GM23338 (cell line): ENCODE measurements at regions not wholly inside any gene's neighbourhood (a gene's known extent, or its start where the extent isn't known, plus 50 kb on each side); places are given as distances from the start of the nearest gene placed in this dataset.

Experiments used
- ATAC-seq: fragments of 200-7000 bp; cut with Tn5 transposase; 3 replicates; pipeline ENCODE4 v1.9.1; 2020
- DNase-seq: peaks from one replicate; pipeline ENCODE4 v3.0.0-alpha.2; 2015; ENCODE audit warnings: low spot score
- H2AFZ ChIP-seq: fragments of 200-600 bp; sonication (generic); 2 replicates; pipeline ENCODE4 v1.8.0; 2016; ENCODE audit warnings: antibody characterized with exemption, mild to moderate bottlenecking, moderate library complexity
- H3F3A ChIP-seq: fragments of 200-600 bp; sonication (generic); replicated peaks from 2 replicates; pipeline ENCODE4 v1.8.0; 2017; ENCODE audit warnings: antibody characterized with exemption, mixed run types, low read depth
- H3K27ac ChIP-seq: fragments of 200-600 bp; sonication (generic); 2 replicates; pipeline ENCODE4 v1.6.1; 2016; ENCODE audit warnings: low read depth
- H3K27me3 ChIP-seq: fragments of 200-600 bp; sonication (generic); 2 replicates; pipeline ENCODE4 v1.8.0; 2016; ENCODE audit warnings: mild to moderate bottlenecking, mixed run types, moderate library complexity; ENCODE audit not compliant: insufficient read depth
- H3K36me3 ChIP-seq: fragments of 200-600 bp; sonication (generic); 2 replicates; pipeline ENCODE4 v1.8.0; 2016; ENCODE audit warnings: mild to moderate bottlenecking; ENCODE audit not compliant: insufficient read depth
- H3K4me1 ChIP-seq: fragments of 200-600 bp; sonication (generic); 2 replicates; pipeline ENCODE4 v1.8.0; 2016; ENCODE audit warnings: mild to moderate bottlenecking, moderate library complexity; ENCODE audit not compliant: insufficient read depth
- H3K4me2 ChIP-seq: fragments of 200-600 bp; sonication (generic); 2 replicates; pipeline ENCODE4 v1.7.1; 2017; ENCODE audit warnings: mixed run types
- H3K4me3 ChIP-seq: fragments of 200-600 bp; sonication (generic); 2 replicates; pipeline ENCODE4 v1.6.1; 2016; ENCODE audit warnings: mixed run types
- H3K79me2 ChIP-seq: fragments of 200-600 bp; sonication (generic); replicated peaks from 2 replicates; pipeline ENCODE4 v1.8.0; 2017; ENCODE audit warnings: mild to moderate bottlenecking; ENCODE audit not compliant: insufficient read depth
- H3K9me2 ChIP-seq: fragments of 200-600 bp; sonication (generic); 2 replicates; pipeline ENCODE4 v1.8.0; 2017; ENCODE audit not compliant: insufficient read depth
- H4K20me1 ChIP-seq: fragments of 200-600 bp; sonication (generic); replicated peaks from 2 replicates; pipeline ENCODE4 v1.8.0; 2017; ENCODE audit warnings: mild to moderate bottlenecking; ENCODE audit not compliant: insufficient read depth
- H3K27ac Mint-ChIP-seq: 2 replicates; pipeline ENCODE4 v1.8.0; 2020; ENCODE audit warnings: inconsistent platforms, mild to moderate bottlenecking, moderate library complexity, mixed read lengths
- H3K27me3 Mint-ChIP-seq: 3 replicates; pipeline ENCODE4 v1.8.0; 2022; ENCODE audit warnings: low read depth, mild to moderate bottlenecking, moderate library complexity, mixed read lengths, inconsistent platforms; ENCODE audit not compliant: insufficient read depth, poor library complexity
- H3K36me3 Mint-ChIP-seq: 3 replicates; pipeline ENCODE4 v1.8.0; 2021; ENCODE audit warnings: low read depth, mild to moderate bottlenecking, inconsistent platforms, moderate library complexity, mixed read lengths
- H3K4me1 Mint-ChIP-seq: 3 replicates; pipeline ENCODE4 v1.8.0; 2020; ENCODE audit warnings: mild to moderate bottlenecking, inconsistent platforms, mixed read lengths
- H3K4me3 Mint-ChIP-seq: 3 replicates; pipeline ENCODE4 v1.8.0; 2021; ENCODE audit warnings: moderate library complexity, mild to moderate bottlenecking, inconsistent platforms, mixed read lengths
- H3K9me3 Mint-ChIP-seq: 3 replicates; pipeline ENCODE4 v1.8.0; 2020; ENCODE audit warnings: moderate library complexity, mild to moderate bottlenecking, inconsistent platforms, mixed read lengths
- CREB1 ChIP-seq: fragments of 250-450 bp; sonication (Bioruptor Pico); IDR thresholded peaks from 2 replicates; pipeline ENCODE4 v1.5.0; 2020; ENCODE audit warnings: low read depth, mild to moderate bottlenecking, moderate library complexity
- CTCF ChIP-seq, 2 experiments: fragments of 200-600 bp in 1 of 2; sonication (generic) in 1 of 2; conservative IDR thresholded peaks; 2 replicates each; pipeline versions ENCODE4 v1.5.1 to v1.6.1; 2016 to 2017; ENCODE audit warnings: antibody characterized with exemption in 2 of 2, low read depth in 2 of 2, mild to moderate bottlenecking in 2 of 2, moderate library complexity in 1 of 2
- EZH2 ChIP-seq: fragments of 200-600 bp; sonication (generic); IDR thresholded peaks from one replicate; pipeline ENCODE4 v1.8.0; 2017; ENCODE audit warnings: antibody characterized with exemption, mild to moderate bottlenecking, low read depth; ENCODE audit not compliant: unreplicated experiment
- EZH2phosphoT487 ChIP-seq: fragments of 200-600 bp; sonication (generic); IDR thresholded peaks from one replicate; pipeline ENCODE4 v1.8.1; 2018; ENCODE audit warnings: antibody characterized with exemption; ENCODE audit not compliant: unreplicated experiment
- JUNB ChIP-seq: IDR thresholded peaks from one replicate; pipeline ENCODE4 v1.6.1; 2016; ENCODE audit warnings: antibody characterized with exemption; ENCODE audit not compliant: unreplicated experiment
- NANOG ChIP-seq: IDR thresholded peaks from 2 replicates; pipeline ENCODE4 v1.6.1; 2016; ENCODE audit warnings: antibody characterized with exemption, borderline replicate concordance
- POLR2AphosphoS5 ChIP-seq: IDR thresholded peaks from 2 replicates; pipeline ENCODE4 v1.6.1; 2016; ENCODE audit warnings: antibody characterized with exemption, low read depth
- STAT1 ChIP-seq: IDR thresholded peaks from one replicate; pipeline ENCODE4 v1.6.1; 2016; ENCODE audit warnings: antibody characterized with exemption; ENCODE audit not compliant: unreplicated experiment
- ZNF114 ChIP-seq: fragments of 250-450 bp; sonication (Bioruptor Pico); IDR thresholded peaks from 2 replicates; pipeline ENCODE4 v1.5.0; 2020; ENCODE audit warnings: mild to moderate bottlenecking, moderate library complexity
- ZNF331 ChIP-seq: fragments of 250-450 bp; sonication (Bioruptor Pico); IDR thresholded peaks from 2 replicates; pipeline ENCODE4 v1.5.0; 2020; ENCODE audit warnings: low read depth, mild to moderate bottlenecking, moderate library complexity
- TF ChIP-seq, protein P1 (sequence below): IDR thresholded peaks from 2 replicates; pipeline ENCODE4 v1.6.1; 2016; ENCODE audit warnings: antibody characterized with exemption
- TF ChIP-seq, protein P2 (sequence below): IDR thresholded peaks from one replicate; pipeline ENCODE4 v1.6.1; 2018; ENCODE audit warnings: antibody characterized with exemption; ENCODE audit not compliant: unreplicated experiment

- no peak overlapping the region for H3K4me3 Mint-ChIP-seq
- no peak overlapping the region for H3K27ac Mint-ChIP-seq
- H3K4me2 ChIP-seq = no peak overlapping the region
- H3K27me3 Mint-ChIP-seq = peaks cover 2% of the 10 kb centered on the region
- no peaks in the 10 kb centered on the region for H3K27me3 ChIP-seq
- H3K9me2 ChIP-seq = no peaks in the 10 kb centered on the region
- no peaks in the 10 kb centered on the region for H3K36me3 ChIP-seq
- DNase-seq (no peak), ATAC-seq (no peak)
- H3K4me1 ChIP-seq = no peaks in the 10 kb centered on the region
- no peaks in the 10 kb centered on the region for H3K79me2 ChIP-seq
- peaks cover 26% of the 10 kb centered on the region; the same call in 2 of the 3 replicates for H3K36me3 Mint-ChIP-seq
- no peaks in the 10 kb centered on the region for H3K4me1 Mint-ChIP-seq
- no peak overlapping the region for H3K27ac ChIP-seq
- no peaks in the 10 kb centered on the region for H3F3A ChIP-seq
- peaks cover 50% of the 10 kb centered on the region; the same call in 2 of the 3 replicates for H3K9me3 Mint-ChIP-seq
- H4K20me1 ChIP-seq = no peaks in the 10 kb centered on the region
- H2AFZ ChIP-seq = no peak overlapping the region
- no peak overlapping the region for H3K4me3 ChIP-seq
- TF ChIP-seq POLR2AphosphoS5 (no peak), STAT1 (no peak), EZH2 (no peak), ZNF114 (CRISPR knock-in tag) (no peak), CTCF (conservative IDR thresholded peaks at IDR 0.05; ENCODE audit: low read depth in 2 of 2) (no peak), CREB1 (CRISPR knock-in tag) (no peak), ZNF331 (CRISPR knock-in tag) (no peak), EZH2phosphoT487 (no peak)
- TF ChIP-seq, protein P1, sequence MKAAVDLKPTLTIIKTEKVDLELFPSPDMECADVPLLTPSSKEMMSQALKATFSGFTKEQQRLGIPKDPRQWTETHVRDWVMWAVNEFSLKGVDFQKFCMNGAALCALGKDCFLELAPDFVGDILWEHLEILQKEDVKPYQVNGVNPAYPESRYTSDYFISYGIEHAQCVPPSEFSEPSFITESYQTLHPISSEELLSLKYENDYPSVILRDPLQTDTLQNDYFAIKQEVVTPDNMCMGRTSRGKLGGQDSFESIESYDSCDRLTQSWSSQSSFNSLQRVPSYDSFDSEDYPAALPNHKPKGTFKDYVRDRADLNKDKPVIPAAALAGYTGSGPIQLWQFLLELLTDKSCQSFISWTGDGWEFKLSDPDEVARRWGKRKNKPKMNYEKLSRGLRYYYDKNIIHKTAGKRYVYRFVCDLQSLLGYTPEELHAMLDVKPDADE = no peak
These were observed 56.8 kb upstream of the SALL3 start for GRCh38 chr18:78922856-78923255.

- H3K4me3 ChIP-seq = no peak overlapping the region
- DNase-seq (no peak), ATAC-seq (no peak)
- H3K36me3 Mint-ChIP-seq = peaks cover 29% of the 10 kb centered on the region; the same call in 2 of the 3 replicates
- H3K4me1 Mint-ChIP-seq = no peaks in the 10 kb centered on the region
- peaks cover 2% of the 10 kb centered on the region for H3K27me3 Mint-ChIP-seq
- H3K9me2 ChIP-seq = no peaks in the 10 kb centered on the region
- H3K36me3 ChIP-seq = no peaks in the 10 kb centered on the region
- H3K4me1 ChIP-seq = no peaks in the 10 kb centered on the region
- no peak overlapping the region for H3K27ac ChIP-seq
- H3K27ac Mint-ChIP-seq = no peak overlapping the region
- H3F3A ChIP-seq = no peaks in the 10 kb centered on the region
- no peak overlapping the region for H3K4me3 Mint-ChIP-seq
- H4K20me1 ChIP-seq = no peaks in the 10 kb centered on the region
- no peaks in the 10 kb centered on the region for H3K79me2 ChIP-seq
- H3K27me3 ChIP-seq = no peaks in the 10 kb centered on the region
- peaks cover 64% of the 10 kb centered on the region; the same call in 2 of the 3 replicates for H3K9me3 Mint-ChIP-seq
- no peak overlapping the region for H3K4me2 ChIP-seq
- H2AFZ ChIP-seq = no peak overlapping the region
- TF ChIP-seq NANOG = no peak
- TF ChIP-seq, protein P1 = no peak
- no peak for TF ChIP-seq EZH2
- no peak for TF ChIP-seq CREB1 (CRISPR knock-in tag)
- TF ChIP-seq ZNF114 (CRISPR knock-in tag) = no peak
- no peak for TF ChIP-seq JUNB
- TF ChIP-seq CTCF (conservative IDR thresholded peaks at IDR 0.05; ENCODE audit: low read depth in 2 of 2) = no peak
- TF ChIP-seq, protein P2, sequence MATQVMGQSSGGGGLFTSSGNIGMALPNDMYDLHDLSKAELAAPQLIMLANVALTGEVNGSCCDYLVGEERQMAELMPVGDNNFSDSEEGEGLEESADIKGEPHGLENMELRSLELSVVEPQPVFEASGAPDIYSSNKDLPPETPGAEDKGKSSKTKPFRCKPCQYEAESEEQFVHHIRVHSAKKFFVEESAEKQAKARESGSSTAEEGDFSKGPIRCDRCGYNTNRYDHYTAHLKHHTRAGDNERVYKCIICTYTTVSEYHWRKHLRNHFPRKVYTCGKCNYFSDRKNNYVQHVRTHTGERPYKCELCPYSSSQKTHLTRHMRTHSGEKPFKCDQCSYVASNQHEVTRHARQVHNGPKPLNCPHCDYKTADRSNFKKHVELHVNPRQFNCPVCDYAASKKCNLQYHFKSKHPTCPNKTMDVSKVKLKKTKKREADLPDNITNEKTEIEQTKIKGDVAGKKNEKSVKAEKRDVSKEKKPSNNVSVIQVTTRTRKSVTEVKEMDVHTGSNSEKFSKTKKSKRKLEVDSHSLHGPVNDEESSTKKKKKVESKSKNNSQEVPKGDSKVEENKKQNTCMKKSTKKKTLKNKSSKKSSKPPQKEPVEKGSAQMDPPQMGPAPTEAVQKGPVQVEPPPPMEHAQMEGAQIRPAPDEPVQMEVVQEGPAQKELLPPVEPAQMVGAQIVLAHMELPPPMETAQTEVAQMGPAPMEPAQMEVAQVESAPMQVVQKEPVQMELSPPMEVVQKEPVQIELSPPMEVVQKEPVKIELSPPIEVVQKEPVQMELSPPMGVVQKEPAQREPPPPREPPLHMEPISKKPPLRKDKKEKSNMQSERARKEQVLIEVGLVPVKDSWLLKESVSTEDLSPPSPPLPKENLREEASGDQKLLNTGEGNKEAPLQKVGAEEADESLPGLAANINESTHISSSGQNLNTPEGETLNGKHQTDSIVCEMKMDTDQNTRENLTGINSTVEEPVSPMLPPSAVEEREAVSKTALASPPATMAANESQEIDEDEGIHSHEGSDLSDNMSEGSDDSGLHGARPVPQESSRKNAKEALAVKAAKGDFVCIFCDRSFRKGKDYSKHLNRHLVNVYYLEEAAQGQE = no peak
- no peak for TF ChIP-seq EZH2phosphoT487
These were observed 55.3 kb upstream of the SALL3 start for GRCh38 chr18:78924301-78924700.
